ENCODE measurements at regions not wholly inside any gene's neighbourhood (a gene's known extent, or its start where the extent isn't known, plus 50 kb on each side); places are given as distances from the start of the nearest gene placed in this dataset.

GRCh38 chr16:27720731-27721530 lies 171.0 kb downstream of the KATNIP start:
- DNase-seq, result no peak

- DNase-seq, result no peak
Observed at GRCh38 chr16:27721531-27722181, 171.7 kb downstream of the KATNIP start.

GRCh38 chr16:27722207-27722606 lies 172.3 kb downstream of the KATNIP start:
- no peak for DNase-seq

GRCh38 chr16:27722892-27723450 lies 173.0 kb downstream of the KATNIP start:
- no peak for DNase-seq

- no peak for DNase-seq
Observed at GRCh38 chr16:27723711-27724481, 174.0 kb downstream of the KATNIP start.

GRCh38 chr16:27724482-27725235 lies 174.7 kb downstream of the KATNIP start:
- no peak for DNase-seq

GRCh38 chr16:27725236-27726000 lies 175.5 kb downstream of the KATNIP start:
- DNase-seq, result no peak

GRCh38 chr16:27726621-27727261 lies 176.8 kb downstream of the KATNIP start:
- DNase-seq, result no peak

GRCh38 chr16:27727941-27728340 lies 178.0 kb downstream of the KATNIP start:
- DNase-seq, result no peak

GRCh38 chr16:27728691-27729090 lies 178.7 kb downstream of the KATNIP start:
- no peak for DNase-seq

- no peak for DNase-seq
Observed at GRCh38 chr16:27729516-27730304, 179.8 kb downstream of the KATNIP start.

GRCh38 chr16:27730661-27731210 lies 180.8 kb downstream of the KATNIP start:
- no peak for DNase-seq

- DNase-seq, result no peak
Observed at GRCh38 chr16:27735031-27735430, 185.1 kb downstream of the KATNIP start.

- no peak for DNase-seq
Observed at GRCh38 chr16:27736431-27736830, 186.5 kb downstream of the KATNIP start.

GRCh38 chr16:27737513-27737912 lies 187.6 kb downstream of the KATNIP start:
- no peak for DNase-seq
